ENCODE measurements at regions not wholly inside any gene's neighbourhood (a gene's known extent, or its start where the extent isn't known, plus 50 kb on each side); places are given as distances from the start of the nearest gene placed in this dataset.

DNA sequence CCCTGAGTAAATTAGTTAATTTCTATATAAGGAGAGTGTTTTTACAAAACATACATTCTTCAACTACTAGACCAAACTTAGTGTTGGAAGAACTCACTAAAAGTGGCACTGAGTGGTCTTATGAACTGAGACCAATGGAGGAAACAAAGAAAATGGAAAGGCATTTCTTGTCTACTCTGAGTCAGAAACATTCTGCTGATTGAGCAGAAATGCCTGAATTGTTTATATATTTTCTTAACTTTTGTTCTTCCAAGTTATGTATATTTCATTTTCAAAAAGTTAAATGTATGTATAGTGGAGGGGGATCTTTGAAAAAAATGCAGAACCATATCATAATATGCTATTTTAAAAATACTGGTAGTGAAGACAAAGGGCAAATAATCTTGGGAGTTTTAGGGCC is 320.7 kb downstream of the HGF start:
- TF ChIP-seq ZFX (CRISPR knock-in tag; IDR thresholded peaks at IDR 0.05; ENCODE audit: low read depth) (no peak), TARDBP (CRISPR knock-in tag; IDR thresholded peaks at IDR 0.05) (no peak), POLR2AphosphoS5 (IDR thresholded peaks at IDR 0.05; ENCODE audit: low read depth, low read length) (no peak), CC2D1A (CRISPR knock-in tag; IDR thresholded peaks at IDR 0.05) (no peak), NR3C1 (CRISPR knock-in tag; IDR thresholded peaks at IDR 0.05) (no peak), USF2 (IDR thresholded peaks at IDR 0.05; ENCODE audit: low read depth, low read length) (no peak), USF2 (CRISPR knock-in tag; IDR thresholded peaks at IDR 0.05; ENCODE audit: borderline replicate concordance) (no peak), ZFP41 (CRISPR knock-in tag; IDR thresholded peaks at IDR 0.05; ENCODE audit: borderline replicate concordance) (no peak), RORA (CRISPR knock-in tag; IDR thresholded peaks at IDR 0.05) (no peak), RFXANK (CRISPR knock-in tag; IDR thresholded peaks at IDR 0.05) (no peak)

Data from HepG2 (cell line).